ENCODE measurements at regions not wholly inside any gene's neighbourhood (a gene's known extent, or its start where the extent isn't known, plus 50 kb on each side); places are given as distances from the start of the nearest gene placed in this dataset.

DNA sequence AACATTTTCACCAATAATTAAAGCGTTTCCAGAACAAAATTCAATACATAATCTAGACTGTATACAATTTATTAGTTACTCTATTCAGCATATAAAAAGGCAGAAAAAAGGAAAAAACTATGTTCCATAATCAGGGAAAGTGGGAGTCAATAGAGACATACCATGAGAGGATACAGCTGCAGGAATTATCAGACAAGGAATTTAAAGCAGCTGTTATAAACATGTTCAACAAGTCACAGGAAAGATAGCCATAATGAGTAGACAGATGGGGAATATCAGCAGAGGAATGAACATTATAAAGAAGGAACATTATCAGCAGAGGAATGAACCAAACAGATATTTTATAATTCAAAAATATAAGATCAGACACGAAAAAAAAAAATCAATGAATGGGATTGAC lies 500.6 kb upstream of the RPS6KA3 start:
- H3K4me1 ChIP-seq (ENCODE audit: control insufficient read depth in 1 of 2, insufficient read depth in 2 of 2, low read length in 2 of 2) = no peaks in the 10 kb centered on the region
- no TSS peak for BruUV-seq (replicated peaks)

DNA sequence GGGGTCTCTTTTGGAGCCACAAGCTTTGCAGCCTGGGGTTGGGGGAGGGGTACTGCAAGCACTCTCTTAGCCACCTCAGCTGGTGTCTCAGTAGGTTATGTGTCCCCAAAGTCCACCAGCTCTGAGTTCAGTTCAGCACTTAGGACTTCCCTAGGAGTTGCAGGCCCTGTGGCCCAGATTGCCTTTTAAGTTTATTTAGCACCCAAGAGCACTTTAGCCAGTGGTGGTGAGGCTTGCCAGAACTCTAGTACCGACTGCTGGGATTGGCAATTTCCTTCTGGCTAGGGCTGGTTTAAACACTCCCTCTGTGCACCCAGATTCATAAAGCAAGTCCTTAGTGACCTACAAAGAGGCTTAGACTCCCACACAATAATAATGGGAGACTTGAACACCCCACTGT lies 489.9 kb upstream of the RPS6KA3 start:
- no peaks in the 10 kb centered on the region for H3K36me3 ChIP-seq (ENCODE audit: control insufficient read depth in 1 of 2, insufficient read depth in 2 of 2, low read length in 2 of 2)
- no peak overlapping the region for H3K9ac ChIP-seq (ENCODE audit: low read length)
- no peak overlapping the region for H2AFZ ChIP-seq (ENCODE audit: low read depth, low read length, poor library complexity, severe bottlenecking)
- no peak overlapping the region for H3K4me2 ChIP-seq (ENCODE audit: low read length)
- H3K4me1 ChIP-seq (ENCODE audit: control insufficient read depth in 1 of 2, insufficient read depth in 2 of 2, low read length in 2 of 2) = no peaks in the 10 kb centered on the region
- POLR2A ChIA-PET = no interaction called here
- TF ChIP-seq JUND (IDR thresholded peaks at IDR 0.05) = no peak
- no peak for TF ChIP-seq ZFX (IDR thresholded peaks at IDR 0.05)
- TF ChIP-seq, protein P1, sequence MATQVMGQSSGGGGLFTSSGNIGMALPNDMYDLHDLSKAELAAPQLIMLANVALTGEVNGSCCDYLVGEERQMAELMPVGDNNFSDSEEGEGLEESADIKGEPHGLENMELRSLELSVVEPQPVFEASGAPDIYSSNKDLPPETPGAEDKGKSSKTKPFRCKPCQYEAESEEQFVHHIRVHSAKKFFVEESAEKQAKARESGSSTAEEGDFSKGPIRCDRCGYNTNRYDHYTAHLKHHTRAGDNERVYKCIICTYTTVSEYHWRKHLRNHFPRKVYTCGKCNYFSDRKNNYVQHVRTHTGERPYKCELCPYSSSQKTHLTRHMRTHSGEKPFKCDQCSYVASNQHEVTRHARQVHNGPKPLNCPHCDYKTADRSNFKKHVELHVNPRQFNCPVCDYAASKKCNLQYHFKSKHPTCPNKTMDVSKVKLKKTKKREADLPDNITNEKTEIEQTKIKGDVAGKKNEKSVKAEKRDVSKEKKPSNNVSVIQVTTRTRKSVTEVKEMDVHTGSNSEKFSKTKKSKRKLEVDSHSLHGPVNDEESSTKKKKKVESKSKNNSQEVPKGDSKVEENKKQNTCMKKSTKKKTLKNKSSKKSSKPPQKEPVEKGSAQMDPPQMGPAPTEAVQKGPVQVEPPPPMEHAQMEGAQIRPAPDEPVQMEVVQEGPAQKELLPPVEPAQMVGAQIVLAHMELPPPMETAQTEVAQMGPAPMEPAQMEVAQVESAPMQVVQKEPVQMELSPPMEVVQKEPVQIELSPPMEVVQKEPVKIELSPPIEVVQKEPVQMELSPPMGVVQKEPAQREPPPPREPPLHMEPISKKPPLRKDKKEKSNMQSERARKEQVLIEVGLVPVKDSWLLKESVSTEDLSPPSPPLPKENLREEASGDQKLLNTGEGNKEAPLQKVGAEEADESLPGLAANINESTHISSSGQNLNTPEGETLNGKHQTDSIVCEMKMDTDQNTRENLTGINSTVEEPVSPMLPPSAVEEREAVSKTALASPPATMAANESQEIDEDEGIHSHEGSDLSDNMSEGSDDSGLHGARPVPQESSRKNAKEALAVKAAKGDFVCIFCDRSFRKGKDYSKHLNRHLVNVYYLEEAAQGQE (IDR thresholded peaks at IDR 0.05; ENCODE audit: low read depth) = no peak
- TF ChIP-seq, protein P2, sequence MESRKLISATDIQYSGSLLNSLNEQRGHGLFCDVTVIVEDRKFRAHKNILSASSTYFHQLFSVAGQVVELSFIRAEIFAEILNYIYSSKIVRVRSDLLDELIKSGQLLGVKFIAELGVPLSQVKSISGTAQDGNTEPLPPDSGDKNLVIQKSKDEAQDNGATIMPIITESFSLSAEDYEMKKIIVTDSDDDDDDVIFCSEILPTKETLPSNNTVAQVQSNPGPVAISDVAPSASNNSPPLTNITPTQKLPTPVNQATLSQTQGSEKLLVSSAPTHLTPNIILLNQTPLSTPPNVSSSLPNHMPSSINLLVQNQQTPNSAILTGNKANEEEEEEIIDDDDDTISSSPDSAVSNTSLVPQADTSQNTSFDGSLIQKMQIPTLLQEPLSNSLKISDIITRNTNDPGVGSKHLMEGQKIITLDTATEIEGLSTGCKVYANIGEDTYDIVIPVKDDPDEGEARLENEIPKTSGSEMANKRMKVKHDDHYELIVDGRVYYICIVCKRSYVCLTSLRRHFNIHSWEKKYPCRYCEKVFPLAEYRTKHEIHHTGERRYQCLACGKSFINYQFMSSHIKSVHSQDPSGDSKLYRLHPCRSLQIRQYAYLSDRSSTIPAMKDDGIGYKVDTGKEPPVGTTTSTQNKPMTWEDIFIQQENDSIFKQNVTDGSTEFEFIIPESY (IDR thresholded peaks at IDR 0.05; ENCODE audit: extremely low read depth, insufficient replicate concordance, low read length) = no peak
- TF ChIP-seq ELF1 (IDR thresholded peaks at IDR 0.05; ENCODE audit: borderline replicate concordance, low read depth) = no peak
- no peak for TF ChIP-seq SP1 (IDR thresholded peaks at IDR 0.05; ENCODE audit: low read depth)
- TF ChIP-seq POLR2A (IDR thresholded peaks at IDR 0.05; ENCODE audit: borderline replicate concordance, extremely low read depth, insufficient read depth, insufficient read length) = no peak
- TF ChIP-seq ZNF274 (IDR thresholded peaks at IDR 0.05; ENCODE audit: low read depth, low read length) = no peak
- no peak for TF ChIP-seq YY1 (IDR thresholded peaks at IDR 0.05; ENCODE audit: extremely low read depth, insufficient replicate concordance, low read depth, low read length)
- TF ChIP-seq EGR1 (IDR thresholded peaks at IDR 0.05; ENCODE audit: low read depth) = no peak
- TF ChIP-seq CEBPB (IDR thresholded peaks at IDR 0.05; ENCODE audit: low read depth) = no peak
- no peak for TF ChIP-seq RAD21 (IDR thresholded peaks at IDR 0.05; ENCODE audit: low read depth)
- TF ChIP-seq SIN3A (IDR thresholded peaks at IDR 0.05; ENCODE audit: low read depth) = no peak
- TF ChIP-seq TCF7L2 (IDR thresholded peaks at IDR 0.05; ENCODE audit: borderline replicate concordance, extremely low read depth, insufficient read depth, insufficient read length) = no peak
- RAD21 ChIA-PET (ENCODE audit: low non-redundant PET in 1 of 2, low total read pairs in 2 of 2, uncharacterized antibody in 2 of 2, unreplicated experiment in 2 of 2) = no interaction called here
- no peak for ATAC-seq
- no TSS peak for BruUV-seq (replicated peaks)
- no peak for DNase-seq (ENCODE audit: low read depth, low spot score)
- no peaks in the 10 kb centered on the region for H3K9me3 ChIP-seq (ENCODE audit: control insufficient read depth in 1 of 2, insufficient read depth in 1 of 2, low read depth in 1 of 2, low read length in 2 of 2)
- H3K27me3 ChIP-seq (ENCODE audit: insufficient read depth, low read length) = no peaks in the 10 kb centered on the region
- H4K20me1 ChIP-seq (ENCODE audit: insufficient read depth) = no peaks in the 10 kb centered on the region
- no peak overlapping the region for H3K4me3 ChIP-seq (replicated peaks in 1 of 2; ENCODE audit: low read depth in 1 of 2, low read length in 2 of 2)
- H3K79me2 ChIP-seq (ENCODE audit: insufficient read depth, low read length) = no peaks in the 10 kb centered on the region
- CTCF ChIA-PET = no interaction called here
- H3K27ac ChIP-seq (ENCODE audit: low read depth, low read length) = no peak overlapping the region
- intact Hi-C loops (cut with micrococcal nuclease) = no loop called here
- H3K9me2 ChIP-seq (ENCODE audit: insufficient read depth) = no peaks in the 10 kb centered on the region

More for the DNA sequence above, 500.6 kb upstream of the RPS6KA3 start:
- no peaks in the 10 kb centered on the region for H3K79me2 ChIP-seq (ENCODE audit: insufficient read depth, low read length)
- no peak for DNase-seq (ENCODE audit: low read depth, low spot score)
- no peaks in the 10 kb centered on the region for H3K9me3 ChIP-seq (ENCODE audit: control insufficient read depth in 1 of 2, insufficient read depth in 1 of 2, low read depth in 1 of 2, low read length in 2 of 2)
- TF ChIP-seq EZH2 (IDR thresholded peaks at IDR 0.05) (no peak), TCF7L2 (IDR thresholded peaks at IDR 0.05; ENCODE audit: borderline replicate concordance, extremely low read depth, insufficient read depth, insufficient read length) (no peak)
- TF ChIP-seq, protein P3, sequence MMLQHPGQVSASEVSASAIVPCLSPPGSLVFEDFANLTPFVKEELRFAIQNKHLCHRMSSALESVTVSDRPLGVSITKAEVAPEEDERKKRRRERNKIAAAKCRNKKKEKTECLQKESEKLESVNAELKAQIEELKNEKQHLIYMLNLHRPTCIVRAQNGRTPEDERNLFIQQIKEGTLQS (IDR thresholded peaks at IDR 0.05) = no peak
- H3K27me3 ChIP-seq (ENCODE audit: insufficient read depth, low read length) = no peaks in the 10 kb centered on the region
- CTCF ChIA-PET = no interaction called here
- RAD21 ChIA-PET (ENCODE audit: low non-redundant PET in 1 of 2, low total read pairs in 2 of 2, uncharacterized antibody in 2 of 2, unreplicated experiment in 2 of 2) = no interaction called here
- no peak overlapping the region for H2AFZ ChIP-seq (ENCODE audit: low read depth, low read length, poor library complexity, severe bottlenecking)
- POLR2A ChIA-PET = no interaction called here
- no peaks in the 10 kb centered on the region for H3K9me2 ChIP-seq (ENCODE audit: insufficient read depth)
- no peak overlapping the region for H3K27ac ChIP-seq (ENCODE audit: low read depth, low read length)
- no peak overlapping the region for H3K4me3 ChIP-seq (replicated peaks in 1 of 2; ENCODE audit: low read depth in 1 of 2, low read length in 2 of 2)
- ATAC-seq = no peak
- intact Hi-C loops (cut with micrococcal nuclease) = no loop called here
- H3K36me3 ChIP-seq (ENCODE audit: control insufficient read depth in 1 of 2, insufficient read depth in 2 of 2, low read length in 2 of 2) = no peaks in the 10 kb centered on the region
- H4K20me1 ChIP-seq (ENCODE audit: insufficient read depth) = no peaks in the 10 kb centered on the region
- H3K4me2 ChIP-seq (ENCODE audit: low read length) = no peak overlapping the region
- H3K9ac ChIP-seq (ENCODE audit: low read length) = no peak overlapping the region
